GM21526 (cell line): ENCODE measurements at regions not wholly inside any gene's neighbourhood (a gene's known extent, or its start where the extent isn't known, plus 50 kb on each side); places are given as distances from the start of the nearest gene placed in this dataset.

ENCODE experiments used
- ATAC-seq: cut with Tn5 transposase; IDR thresholded peaks from one replicate; pipeline ENCODE4 v1.9.1; 2021; ENCODE audit warnings: moderate library complexity; ENCODE audit not compliant: unreplicated experiment, low FRiP score

DNA sequence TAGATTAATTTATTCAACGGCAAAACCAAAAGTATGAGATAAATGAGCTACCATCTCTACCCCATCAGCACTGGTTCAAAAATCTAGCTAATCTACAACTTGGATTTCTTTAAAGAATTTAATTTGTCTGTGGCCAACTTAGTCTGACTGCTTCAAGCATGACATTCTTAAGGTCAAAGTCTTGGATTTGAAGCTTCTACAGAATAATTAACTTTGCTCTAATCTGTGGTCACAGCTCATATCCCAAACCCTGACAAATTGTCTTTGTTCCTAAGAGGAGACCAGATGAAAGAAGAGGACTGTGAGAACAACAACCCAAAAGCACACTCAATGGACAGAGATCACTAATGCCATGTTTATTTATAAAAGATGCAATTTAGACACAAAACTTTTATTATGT, 166.9 kb upstream of the EPHA7 start:
- ATAC-seq: no peak

- no peak for ATAC-seq
These were observed 164.9 kb upstream of the EPHA7 start for GRCh38 chr6:93584300-93584699.

GRCh38 chr6:93581371-93581770, 162.0 kb upstream of the EPHA7 start:
- no peak for ATAC-seq

DNA sequence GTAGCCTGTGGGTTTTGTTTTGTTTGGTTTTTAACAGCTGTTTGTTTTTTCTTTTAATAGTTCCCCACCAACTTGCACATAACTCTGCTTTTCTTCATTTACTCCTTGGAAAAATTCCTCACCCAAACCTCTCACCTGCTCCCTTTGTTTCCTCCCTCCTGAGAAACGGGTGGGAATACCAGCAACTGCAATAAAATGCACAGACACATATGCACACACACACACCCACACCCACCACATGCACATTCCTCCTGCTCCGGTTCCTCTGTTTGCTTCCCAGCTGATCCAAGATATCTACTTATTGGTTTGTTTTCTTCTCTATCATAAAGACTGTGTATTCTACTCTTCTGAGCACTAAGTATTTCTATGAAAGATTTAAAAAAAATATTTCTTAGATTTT, 161.1 kb upstream of the EPHA7 start:
- no peak for ATAC-seq

DNA sequence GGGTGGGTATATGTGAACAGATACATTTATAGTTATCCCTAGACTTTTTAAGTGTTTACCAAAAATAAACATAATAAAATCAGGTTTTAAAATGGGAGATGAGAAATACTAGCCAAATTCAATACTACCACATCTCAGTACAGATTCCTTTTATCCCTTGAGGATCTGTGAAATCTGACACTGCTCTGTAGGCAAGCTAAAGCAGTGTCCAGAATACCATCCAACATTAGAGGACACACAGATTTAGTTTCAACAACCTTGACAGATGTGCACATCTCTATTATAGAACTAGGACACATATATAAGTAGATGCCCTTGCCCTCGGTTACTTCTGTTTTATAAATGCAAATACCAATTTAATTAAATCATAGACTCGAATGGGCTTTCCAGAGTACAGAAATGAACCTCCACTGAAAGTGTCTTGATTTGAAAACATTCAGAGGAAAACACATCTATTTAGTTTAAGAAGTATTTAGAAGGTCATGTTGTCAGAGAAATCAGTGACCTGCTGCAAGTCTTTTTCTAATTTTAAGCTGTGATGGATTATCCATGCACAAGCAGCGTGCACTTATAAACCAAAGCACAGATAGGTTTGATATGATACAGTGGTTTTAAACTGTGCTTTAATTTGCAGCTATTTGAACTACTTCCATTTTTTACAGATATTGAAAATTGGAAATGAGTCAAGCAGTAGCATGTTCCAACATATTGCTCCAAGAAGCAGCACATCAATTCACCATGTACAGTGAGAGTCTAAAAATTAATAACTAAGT, 156.3 kb upstream of the EPHA7 start:
- ATAC-seq: no peak

GRCh38 chr6:93574299-93574698, 154.9 kb upstream of the EPHA7 start:
- no peak for ATAC-seq

DNA sequence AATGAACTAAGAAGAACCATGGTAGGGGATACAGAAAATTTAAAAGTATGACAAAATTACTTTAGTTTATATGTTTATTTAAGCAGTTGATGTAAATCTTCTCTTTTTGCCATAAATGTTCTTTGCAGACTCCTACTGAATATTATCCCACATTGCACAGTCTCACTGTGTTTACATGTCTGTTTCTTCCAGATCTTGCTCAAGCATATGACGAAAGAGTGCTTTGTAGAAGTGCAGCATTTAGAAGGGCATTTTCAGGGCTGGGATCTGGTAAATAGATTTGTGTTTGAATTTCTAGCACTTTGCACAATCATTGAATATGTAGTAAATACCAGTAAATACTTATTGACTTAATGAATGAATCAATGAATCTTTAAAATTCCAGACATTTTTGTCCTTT, 152.0 kb upstream of the EPHA7 start:
- no peak for ATAC-seq

- ATAC-seq: no peak
These were observed 148.8 kb upstream of the EPHA7 start for GRCh38 chr6:93568169-93568568.

DNA sequence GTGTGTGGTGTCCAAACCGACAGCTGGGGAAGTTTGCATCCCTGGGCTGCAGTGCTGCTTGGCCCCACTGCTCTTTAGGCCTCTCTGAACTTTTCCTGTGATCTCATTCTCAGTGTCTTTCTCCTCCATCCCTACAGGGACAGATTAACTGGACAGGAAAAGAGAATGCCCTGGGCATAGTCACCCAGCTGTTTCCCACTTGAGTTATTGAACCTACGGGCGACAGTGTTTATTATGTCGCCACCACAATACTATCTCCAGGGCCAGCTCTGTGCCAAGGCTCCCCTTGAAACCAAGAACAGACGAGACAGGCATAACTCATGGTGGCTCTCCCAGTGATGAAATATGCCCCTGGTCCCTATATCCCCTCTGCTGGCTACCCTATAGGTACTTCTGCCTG, 147.8 kb upstream of the EPHA7 start:
- no peak for ATAC-seq

GRCh38 chr6:93566285-93566684, 146.9 kb upstream of the EPHA7 start:
- no peak for ATAC-seq

GRCh38 chr6:93562582-93562981, 143.2 kb upstream of the EPHA7 start:
- no peak for ATAC-seq

DNA sequence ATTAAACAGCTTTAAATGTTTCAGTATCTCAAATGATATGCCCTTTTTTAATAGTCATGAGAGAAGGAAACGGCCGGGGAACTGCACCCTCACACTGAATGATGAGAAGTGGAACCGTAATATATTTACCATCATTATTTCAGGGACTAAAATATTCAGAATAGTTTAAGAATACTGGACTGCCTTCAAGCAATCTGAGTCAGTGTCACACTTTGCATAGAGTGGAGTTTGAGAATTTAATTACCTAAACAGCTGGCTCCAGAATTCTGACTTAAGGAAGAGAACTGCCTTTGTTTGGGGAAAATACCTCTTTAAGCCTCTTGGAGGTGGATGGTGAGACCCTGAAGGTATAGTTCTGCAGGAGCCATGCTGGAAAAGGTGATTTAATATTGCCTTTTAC, 135.9 kb upstream of the EPHA7 start:
- ATAC-seq: no peak

DNA sequence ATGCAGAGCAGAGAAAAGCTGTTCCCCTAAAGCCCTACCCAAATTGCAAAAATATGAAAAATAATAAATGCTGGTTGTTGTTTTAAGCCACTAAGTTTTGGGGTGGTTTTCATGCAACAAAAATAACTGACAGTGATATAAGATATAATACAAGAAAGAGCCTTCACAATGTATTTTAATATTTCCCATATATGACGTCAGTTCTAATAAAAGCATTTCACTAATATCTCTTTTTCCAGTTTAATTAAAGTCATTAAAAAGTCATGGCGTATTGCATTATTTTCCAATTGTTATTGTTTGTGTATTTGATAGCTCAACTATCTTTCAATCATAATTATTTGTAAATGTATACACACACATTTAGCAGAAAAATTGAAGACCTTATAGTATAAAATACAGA, 134.7 kb upstream of the EPHA7 start:
- ATAC-seq: no peak

DNA sequence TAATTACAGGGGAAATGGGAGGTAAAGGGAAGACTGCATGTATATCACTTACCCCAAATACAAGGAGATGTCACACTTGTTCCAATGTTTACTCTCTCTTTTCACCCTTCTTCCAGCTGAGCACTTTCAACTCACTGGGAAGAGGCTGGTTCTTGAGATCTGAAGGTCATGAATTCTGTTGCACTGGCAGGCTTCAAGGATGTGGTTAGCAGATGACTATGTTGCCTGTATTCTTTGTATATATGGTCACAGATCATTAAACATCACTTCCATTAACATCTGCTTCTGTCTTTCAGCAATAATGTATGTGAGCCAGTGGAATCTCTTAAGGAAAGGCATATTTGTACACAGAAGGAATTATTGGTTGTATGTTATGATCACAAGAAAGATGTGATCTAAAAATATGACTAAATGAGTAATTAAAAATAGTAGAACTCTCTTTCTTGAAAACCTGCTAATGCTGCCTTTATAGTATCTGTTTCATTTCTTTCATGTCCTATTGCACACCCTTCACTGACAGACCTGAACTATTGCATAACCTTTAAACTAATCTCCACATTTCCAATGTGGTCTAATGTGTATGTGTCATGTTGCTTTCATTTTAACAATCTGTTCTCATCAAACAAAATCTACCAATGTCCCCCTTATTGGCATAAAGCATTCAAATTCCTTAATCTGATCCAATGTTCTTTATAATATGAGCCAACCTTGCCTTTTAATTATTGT, 131.4 kb upstream of the EPHA7 start:
- no peak for ATAC-seq

- ATAC-seq: no peak
These were observed 130.5 kb upstream of the EPHA7 start for GRCh38 chr6:93549868-93550267.

DNA sequence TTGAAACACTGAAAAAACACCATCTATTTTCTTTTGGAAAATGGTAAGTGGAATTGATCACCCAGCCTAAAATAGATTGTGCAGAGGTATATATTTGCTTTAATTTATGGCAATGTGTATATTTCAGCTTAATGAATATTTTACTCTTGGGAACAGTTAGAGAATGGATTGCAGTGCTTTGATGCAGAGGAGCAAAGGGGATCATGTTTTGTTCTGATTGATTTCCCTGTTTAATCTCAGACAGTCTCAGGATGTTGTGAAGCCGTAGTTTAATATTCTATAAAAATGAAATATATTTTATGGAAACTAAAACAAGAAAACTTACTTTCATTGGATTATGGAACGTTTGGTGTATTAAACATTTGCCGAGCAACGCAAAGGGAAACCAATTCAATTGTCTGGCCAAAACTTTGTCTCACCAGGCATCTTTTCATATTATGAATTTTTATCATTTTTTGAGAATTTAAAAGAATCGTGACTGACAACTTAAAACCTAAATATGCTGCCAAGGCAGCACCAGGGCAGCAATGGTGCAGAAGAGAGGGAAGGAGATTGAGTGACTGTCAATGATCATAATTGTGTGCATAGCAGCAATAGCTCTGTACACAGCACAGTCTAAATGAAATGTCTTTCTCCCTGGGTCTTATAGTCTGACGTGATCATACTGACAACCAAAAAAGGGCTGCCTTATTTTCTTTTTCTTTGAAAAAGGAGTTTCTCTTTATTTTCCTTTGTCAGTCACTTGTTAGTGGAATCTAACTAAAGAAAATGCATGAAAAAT, 105.5 kb upstream of the EPHA7 start:
- ATAC-seq: no peak

GRCh38 chr6:93523365-93523764, 104.0 kb upstream of the EPHA7 start:
- ATAC-seq: no peak

GRCh38 chr6:93516441-93516840, 97.1 kb upstream of the EPHA7 start:
- ATAC-seq: no peak

DNA sequence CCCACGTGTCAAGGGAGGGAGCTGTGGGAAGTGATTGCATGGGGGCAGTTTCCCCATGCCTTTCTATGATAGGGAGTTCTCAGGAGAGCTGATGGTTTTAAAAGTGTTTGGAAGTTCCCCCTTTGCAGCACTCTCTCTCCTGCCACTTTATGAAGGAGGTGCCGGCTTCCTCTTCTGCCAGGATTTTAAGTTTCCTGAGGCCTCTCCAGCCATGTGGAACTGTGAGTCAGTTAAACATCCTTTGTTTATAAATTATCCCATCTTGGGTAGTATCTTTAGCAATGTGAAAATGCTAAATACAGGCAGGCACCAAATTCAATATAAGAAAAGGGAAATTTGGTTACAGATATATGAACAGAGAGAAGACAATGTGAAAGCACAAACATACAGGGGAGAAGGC, 96.4 kb upstream of the EPHA7 start:
- ATAC-seq: no peak

- no peak for ATAC-seq
These were observed 79.4 kb upstream of the EPHA7 start for GRCh38 chr6:93498713-93499112.

- no peak for ATAC-seq
These were observed 77.2 kb upstream of the EPHA7 start for GRCh38 chr6:93496548-93496947.
